Nephron (organoid): ENCODE measurements at regions not wholly inside any gene's neighbourhood (a gene's known extent, or its start where the extent isn't known, plus 50 kb on each side); places are given as distances from the start of the nearest gene placed in this dataset.
"Not testable (repeated sequence)": the region's sequence is repeated elsewhere in the genome, so short reads cannot be mapped to it uniquely, and the experiment has no call there.

Source experiments
- H3K27ac Mint-ChIP-seq, 3 experiments: 2 replicates each; pipeline ENCODE4 v1.8.0; 2020; ENCODE audit warnings: mixed read lengths in 3 of 3, mild to moderate bottlenecking in 2 of 3, moderate library complexity in 1 of 3
- H3K27me3 Mint-ChIP-seq: 2 replicates; pipeline ENCODE4 v1.8.0; 2021; ENCODE audit warnings: low read depth, mild to moderate bottlenecking, moderate library complexity, mixed read lengths
- H3K36me3 Mint-ChIP-seq: 2 replicates; pipeline ENCODE4 v1.8.0; 2020; ENCODE audit warnings: low read depth, mixed read lengths
- H3K4me1 Mint-ChIP-seq: 2 replicates; pipeline ENCODE4 v1.8.0; 2020; ENCODE audit warnings: mixed read lengths
- H3K4me3 Mint-ChIP-seq, 3 experiments: 2 replicates each; pipeline ENCODE4 v1.8.0; 2020; ENCODE audit warnings: mild to moderate bottlenecking in 3 of 3, mixed read lengths in 3 of 3, moderate library complexity in 2 of 3
- H3K9me3 Mint-ChIP-seq: 2 replicates; pipeline ENCODE4 v1.8.0; 2020; ENCODE audit warnings: mixed read lengths
- TF ChIP-seq, protein P1 (sequence below), 3 experiments: fragments of 200-600 bp; sonication (generic); IDR thresholded peaks; one replicate each; pipeline ENCODE4 v1.5.0; 2021; ENCODE audit warnings: antibody characterized with exemption in 3 of 3; ENCODE audit not compliant: unreplicated experiment in 3 of 3

DNA sequence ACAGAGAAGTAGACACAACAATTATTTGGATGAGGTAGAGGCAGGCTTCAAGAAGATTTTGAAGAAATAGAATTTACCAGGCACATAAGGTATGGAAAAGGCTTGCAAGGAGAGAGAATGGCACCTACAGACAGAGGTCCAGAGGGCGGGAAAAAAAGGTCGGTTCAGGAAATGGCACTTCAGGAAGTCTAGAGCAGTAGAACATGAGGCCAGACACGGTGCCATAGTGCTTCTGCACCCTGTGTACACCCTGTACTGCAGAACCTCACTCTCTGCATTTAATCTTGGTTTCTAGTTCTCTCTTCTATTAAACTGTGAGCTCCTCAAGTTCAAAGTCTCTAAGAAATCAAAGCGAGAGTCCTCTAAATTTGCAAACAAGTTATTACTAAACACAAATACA is 113.4 kb upstream of the C2CD4B start:
- TF ChIP-seq, protein P1, sequence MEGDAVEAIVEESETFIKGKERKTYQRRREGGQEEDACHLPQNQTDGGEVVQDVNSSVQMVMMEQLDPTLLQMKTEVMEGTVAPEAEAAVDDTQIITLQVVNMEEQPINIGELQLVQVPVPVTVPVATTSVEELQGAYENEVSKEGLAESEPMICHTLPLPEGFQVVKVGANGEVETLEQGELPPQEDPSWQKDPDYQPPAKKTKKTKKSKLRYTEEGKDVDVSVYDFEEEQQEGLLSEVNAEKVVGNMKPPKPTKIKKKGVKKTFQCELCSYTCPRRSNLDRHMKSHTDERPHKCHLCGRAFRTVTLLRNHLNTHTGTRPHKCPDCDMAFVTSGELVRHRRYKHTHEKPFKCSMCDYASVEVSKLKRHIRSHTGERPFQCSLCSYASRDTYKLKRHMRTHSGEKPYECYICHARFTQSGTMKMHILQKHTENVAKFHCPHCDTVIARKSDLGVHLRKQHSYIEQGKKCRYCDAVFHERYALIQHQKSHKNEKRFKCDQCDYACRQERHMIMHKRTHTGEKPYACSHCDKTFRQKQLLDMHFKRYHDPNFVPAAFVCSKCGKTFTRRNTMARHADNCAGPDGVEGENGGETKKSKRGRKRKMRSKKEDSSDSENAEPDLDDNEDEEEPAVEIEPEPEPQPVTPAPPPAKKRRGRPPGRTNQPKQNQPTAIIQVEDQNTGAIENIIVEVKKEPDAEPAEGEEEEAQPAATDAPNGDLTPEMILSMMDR (IDR thresholded peaks at IDR 0.05; ENCODE audit: unreplicated experiment in 3 of 3) = no peak
- Mint-ChIP-seq H3K4me3 (no peak overlapping the region), H3K27ac (no peak overlapping the region), H3K4me1 (no peaks in the 10 kb centered on the region), H3K27me3 (no peaks in the 10 kb centered on the region), H3K9me3 (peaks cover 7% of the 10 kb centered on the region), H3K36me3 (no peaks in the 10 kb centered on the region)

DNA sequence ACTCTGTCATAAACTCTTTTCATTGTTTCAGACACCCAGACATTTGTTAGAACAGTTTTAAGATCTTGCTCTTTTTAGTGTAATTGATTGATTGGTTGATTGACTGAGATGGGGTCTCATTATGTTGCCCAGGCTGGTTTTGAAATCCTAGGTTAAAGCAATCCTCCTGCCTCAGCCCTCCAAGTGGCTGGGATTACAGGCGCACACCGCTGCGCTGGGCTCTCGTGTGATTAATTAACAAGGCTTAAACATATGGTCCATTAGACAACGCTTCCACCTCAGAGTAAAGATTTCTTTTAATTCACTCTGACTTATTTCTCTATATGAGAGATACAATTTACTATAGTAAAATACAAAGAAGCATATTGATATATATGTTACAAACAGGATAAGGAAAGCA is 114.0 kb upstream of the C2CD4B start:
- TF ChIP-seq, protein P1 (IDR thresholded peaks at IDR 0.05; ENCODE audit: unreplicated experiment in 3 of 3) = no peak
- H3K27me3 Mint-ChIP-seq = no peaks in the 10 kb centered on the region
- no peaks in the 10 kb centered on the region for H3K4me1 Mint-ChIP-seq
- no peak overlapping the region for H3K4me3 Mint-ChIP-seq
- H3K27ac Mint-ChIP-seq = no peak overlapping the region
- peaks cover 7% of the 10 kb centered on the region for H3K9me3 Mint-ChIP-seq
- H3K36me3 Mint-ChIP-seq = no peaks in the 10 kb centered on the region

DNA sequence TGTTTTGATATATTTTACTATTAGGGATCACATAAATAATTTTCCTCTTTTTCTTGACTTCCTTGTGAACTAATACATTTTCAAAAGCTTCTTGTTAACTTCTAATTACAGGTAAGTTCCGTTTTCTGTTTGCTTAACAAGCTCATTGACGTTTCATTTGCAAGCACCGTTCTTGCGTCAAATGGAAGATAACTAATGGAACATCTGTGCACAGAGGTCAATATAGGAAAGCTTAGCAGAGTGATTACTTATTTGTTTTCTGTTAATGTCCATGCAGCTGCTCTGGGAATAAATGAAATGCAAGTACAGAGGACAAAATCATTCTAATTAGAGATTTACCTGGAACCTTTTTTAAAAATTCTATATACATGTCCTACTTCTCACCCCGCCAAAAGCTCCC is 115.5 kb upstream of the C2CD4B start:
- no peaks in the 10 kb centered on the region for H3K27me3 Mint-ChIP-seq
- no peaks in the 10 kb centered on the region for H3K36me3 Mint-ChIP-seq
- H3K4me1 Mint-ChIP-seq = no peaks in the 10 kb centered on the region
- H3K9me3 Mint-ChIP-seq = peaks cover 3% of the 10 kb centered on the region
- TF ChIP-seq, protein P1 (IDR thresholded peaks at IDR 0.05; ENCODE audit: unreplicated experiment in 3 of 3) = no peak
- no peak overlapping the region for H3K27ac Mint-ChIP-seq
- no peak overlapping the region for H3K4me3 Mint-ChIP-seq

DNA sequence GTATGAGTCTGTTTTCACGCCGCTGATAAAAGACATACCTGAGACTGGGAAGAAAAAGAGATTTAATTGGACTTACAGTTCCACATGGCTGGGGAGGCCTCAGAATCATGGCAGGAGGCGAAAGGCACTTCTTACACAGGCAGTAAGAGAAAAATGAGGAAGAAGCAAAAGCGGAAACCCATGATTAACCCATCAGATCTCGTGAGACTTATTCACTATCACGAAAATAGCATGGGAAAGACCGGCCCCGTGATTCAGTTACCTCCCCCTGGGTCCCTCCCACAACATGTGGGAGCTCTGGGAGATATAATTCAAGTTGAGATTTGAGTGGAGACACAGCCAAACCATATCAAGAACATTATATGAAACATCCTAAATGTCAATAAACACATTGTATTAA is 116.7 kb upstream of the C2CD4B start:
- not testable (repeated sequence) for H3K4me1 Mint-ChIP-seq, H3K9me3 Mint-ChIP-seq, H3K27ac Mint-ChIP-seq, H3K4me3 Mint-ChIP-seq, H3K27me3 Mint-ChIP-seq, H3K36me3 Mint-ChIP-seq

DNA sequence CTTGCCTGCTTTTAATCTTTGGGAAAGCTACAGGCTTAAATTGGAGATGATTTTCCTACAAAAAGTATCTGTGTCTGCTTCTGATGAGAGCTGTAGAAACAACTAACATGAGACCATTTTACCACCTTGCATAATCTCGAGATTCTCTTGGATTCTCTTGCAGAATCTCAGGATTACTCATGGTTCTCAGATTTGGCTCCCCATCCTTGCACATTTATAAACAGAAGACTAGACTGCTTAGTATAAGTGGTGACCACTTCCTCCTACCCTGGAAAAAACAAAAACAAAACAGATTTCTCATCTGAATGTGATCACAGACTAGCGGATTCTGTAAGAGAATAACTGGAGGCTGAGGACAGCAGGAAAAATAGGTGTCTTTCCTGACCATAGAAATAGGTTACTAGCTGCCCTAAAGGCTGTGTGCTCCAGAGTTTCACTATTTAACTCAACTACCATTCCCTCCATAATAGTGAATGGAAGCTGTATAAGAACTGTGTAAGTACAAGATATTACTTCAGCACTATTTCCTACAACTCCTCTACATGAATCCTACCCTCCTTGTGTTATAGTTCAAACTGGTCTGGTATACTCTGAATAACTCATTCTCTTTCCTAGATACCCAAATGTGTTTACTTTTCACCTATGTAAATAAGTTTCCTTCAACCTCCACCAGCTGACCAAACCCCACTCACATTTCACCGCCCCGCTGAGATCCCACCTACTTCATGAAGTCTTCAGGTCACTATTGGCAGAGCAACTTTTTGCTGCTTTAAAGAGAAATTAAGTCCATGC is 122.2 kb upstream of the C2CD4B start:
- Mint-ChIP-seq H3K4me1 (no peaks in the 10 kb centered on the region), H3K27me3 (no peaks in the 10 kb centered on the region), H3K36me3 (no peaks in the 10 kb centered on the region), H3K27ac (no peak overlapping the region), H3K4me3 (no peak overlapping the region), H3K9me3 (peaks cover 8% of the 10 kb centered on the region)
- TF ChIP-seq, protein P1 (IDR thresholded peaks at IDR 0.05; ENCODE audit: unreplicated experiment in 3 of 3) = no peak

DNA sequence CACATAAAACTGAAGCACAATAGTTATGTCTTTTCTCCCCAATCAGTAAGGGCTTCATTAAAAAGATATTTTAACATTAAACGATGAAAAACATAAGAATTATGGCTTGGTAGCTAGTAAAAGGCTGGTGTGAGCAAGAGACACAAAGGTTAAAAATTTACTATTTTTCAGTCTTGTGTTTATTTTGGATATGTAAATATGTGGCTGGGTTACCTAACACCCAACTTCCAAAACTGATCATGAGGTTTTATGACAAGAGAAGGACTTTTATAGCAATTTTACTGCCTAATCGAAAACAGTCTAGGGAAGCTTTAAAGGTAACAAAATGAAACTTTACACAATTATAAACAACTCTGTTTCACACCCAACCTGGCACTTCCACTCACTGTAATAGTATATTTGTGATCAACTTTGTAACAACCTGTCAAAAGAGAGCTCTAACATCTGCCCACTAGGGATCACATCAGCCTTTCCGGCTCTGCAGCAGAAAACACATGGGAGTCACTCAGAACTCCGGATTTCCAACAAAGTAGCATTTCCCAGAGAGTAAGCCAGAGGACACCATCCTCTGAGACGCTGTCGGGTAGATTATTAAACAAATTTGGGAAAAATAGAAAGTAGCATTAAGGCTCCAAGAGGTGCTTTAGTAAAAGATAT is 123.4 kb upstream of the C2CD4B start:
- TF ChIP-seq, protein P1 (IDR thresholded peaks at IDR 0.05; ENCODE audit: unreplicated experiment in 3 of 3) = no peak
- Mint-ChIP-seq H3K4me3 (no peak overlapping the region), H3K9me3 (peaks cover 8% of the 10 kb centered on the region), H3K4me1 (no peaks in the 10 kb centered on the region), H3K27ac (no peak overlapping the region), H3K36me3 (no peaks in the 10 kb centered on the region), H3K27me3 (no peaks in the 10 kb centered on the region)
